ENCODE measurements at regions not wholly inside any gene's neighbourhood (a gene's known extent, or its start where the extent isn't known, plus 50 kb on each side); places are given as distances from the start of the nearest gene placed in this dataset.

GRCh38 chr16:14015948-14016347, 55.2 kb upstream of the MRTFB start:
- TF ChIP-seq SUZ12 (IDR thresholded peaks at IDR 0.05; ENCODE audit: extremely low read depth, insufficient read depth, insufficient read length): no peak
- no peak for TF ChIP-seq YY1 (IDR thresholded peaks at IDR 0.05; ENCODE audit: insufficient read depth, insufficient read length)

Data from NT2/D1 (cell line).